PC-3 (cell line): ENCODE measurements at regions not wholly inside any gene's neighbourhood (a gene's known extent, or its start where the extent isn't known, plus 50 kb on each side); places are given as distances from the start of the nearest gene placed in this dataset.

ENCODE experiments used
- ATAC-seq: fragments of 200-7000 bp; cut with Tn5 transposase; 2 replicates; pipeline ENCODE4 v1.9.1; 2020; ENCODE audit warnings: mild to moderate bottlenecking, moderate library complexity
- BruUV-seq: library from RNA; stranded (reverse); fragments of 400-500 nt; replicated peaks from 2 replicates; lab custom pipeline; 2021; lab: Mats Ljungman, UMichigan
- CTCF ChIA-PET: fragments of 300-600 bp; sonication (Branson Sonifier 250); formaldehyde crosslinking; loops from one replicate; lab custom pipeline; 2022; ENCODE audit warnings: antibody characterized with exemption; lab: Charles Lee
- POLR2A ChIA-PET: fragments of 300-600 bp; sonication (Branson Sonifier 250); formaldehyde crosslinking; loops from one replicate; lab custom pipeline; 2022; ENCODE audit warnings: antibody characterized with exemption; ENCODE audit not compliant: unreplicated experiment; lab: Charles Lee
- DNase-seq: peaks from one replicate; pipeline ENCODE4 v3.0.0-alpha.2; 2015
- H2AFZ ChIP-seq: fragments of 300-600 bp; sonication (generic); 2 replicates; pipeline ENCODE4 v1.6.0; 2016; ENCODE audit warnings: antibody characterized with exemption, low read length
- H3F3A ChIP-seq: fragments of 300-600 bp; sonication (generic); one replicate; pipeline ENCODE4 v1.6.0; 2017; ENCODE audit warnings: antibody characterized with exemption, low read length, control low read depth, mild to moderate bottlenecking; ENCODE audit not compliant: unreplicated experiment
- H3K27ac ChIP-seq: fragments of 300-600 bp; sonication (generic); 2 replicates; pipeline ENCODE4 v1.5.1; 2016; ENCODE audit warnings: mild to moderate bottlenecking, low read length
- H3K27me3 ChIP-seq: fragments of 300-600 bp; sonication (generic); 2 replicates; pipeline ENCODE4 v1.6.1; 2016; ENCODE audit warnings: low read length, mixed read lengths
- H3K36me3 ChIP-seq: fragments of 300-600 bp; sonication (generic); 2 replicates; pipeline ENCODE4 v1.6.1; 2016; ENCODE audit warnings: low read depth, mixed run types, low read length, mixed read lengths
- H3K4me1 ChIP-seq: fragments of 300-600 bp; sonication (generic); 2 replicates; pipeline ENCODE4 v1.5.1; 2016; ENCODE audit warnings: low read length; ENCODE audit not compliant: insufficient read depth
- H3K4me2 ChIP-seq: fragments of 300-600 bp; sonication (generic); 2 replicates; pipeline ENCODE4 v1.6.0; 2016; ENCODE audit warnings: low read length
- H3K4me3 ChIP-seq: fragments of 300-600 bp; sonication (generic); 2 replicates; pipeline ENCODE4 v1.5.1; 2016; ENCODE audit warnings: mild to moderate bottlenecking, low read length, mixed read lengths
- H3K79me2 ChIP-seq: fragments of 300-600 bp; sonication (generic); 2 replicates; pipeline ENCODE4 v1.6.1; 2017; ENCODE audit warnings: low read length, mixed read lengths
- H3K9ac ChIP-seq: fragments of 300-600 bp; sonication (generic); 2 replicates; pipeline ENCODE4 v1.6.0; 2016; ENCODE audit warnings: mild to moderate bottlenecking, low read length
- H3K9me2 ChIP-seq: fragments of 300-600 bp; sonication (generic); replicated peaks from 2 replicates; pipeline ENCODE4 v1.6.1; 2016; ENCODE audit warnings: mixed run types, low read length, mixed read lengths
- H3K9me3 ChIP-seq: fragments of 300-600 bp; sonication (generic); 2 replicates; pipeline ENCODE4 v1.6.1; 2016; ENCODE audit warnings: low read length, mixed read lengths
- H4K20me1 ChIP-seq: fragments of 300-600 bp; sonication (generic); 2 replicates; pipeline ENCODE4 v1.6.1; 2016; ENCODE audit warnings: low read length, mixed read lengths
- CTCF ChIP-seq: fragments of 300-600 bp; sonication (generic); conservative IDR thresholded peaks from 2 replicates; pipeline ENCODE4 v1.5.1; 2017; ENCODE audit warnings: antibody characterized with exemption, low read depth, mild to moderate bottlenecking, low read length
- EZH2 ChIP-seq: fragments of 300-600 bp; sonication (generic); IDR thresholded peaks from one replicate; pipeline ENCODE4 v1.6.1; 2017; ENCODE audit warnings: antibody characterized with exemption, mild to moderate bottlenecking, low read length; ENCODE audit not compliant: unreplicated experiment
- EZH2phosphoT487 ChIP-seq: fragments of 300-600 bp; sonication (generic); IDR thresholded peaks from 2 replicates; pipeline ENCODE4 v1.6.1; 2018; ENCODE audit warnings: mild to moderate bottlenecking, antibody characterized with exemption, low read length, borderline replicate concordance
- intact Hi-C: fragments of 100-400 bp; cut with micrococcal nuclease; formaldehyde crosslinking; loops from 2 replicates; pipeline ENCODE4 v1.9.0; 2023

DNA sequence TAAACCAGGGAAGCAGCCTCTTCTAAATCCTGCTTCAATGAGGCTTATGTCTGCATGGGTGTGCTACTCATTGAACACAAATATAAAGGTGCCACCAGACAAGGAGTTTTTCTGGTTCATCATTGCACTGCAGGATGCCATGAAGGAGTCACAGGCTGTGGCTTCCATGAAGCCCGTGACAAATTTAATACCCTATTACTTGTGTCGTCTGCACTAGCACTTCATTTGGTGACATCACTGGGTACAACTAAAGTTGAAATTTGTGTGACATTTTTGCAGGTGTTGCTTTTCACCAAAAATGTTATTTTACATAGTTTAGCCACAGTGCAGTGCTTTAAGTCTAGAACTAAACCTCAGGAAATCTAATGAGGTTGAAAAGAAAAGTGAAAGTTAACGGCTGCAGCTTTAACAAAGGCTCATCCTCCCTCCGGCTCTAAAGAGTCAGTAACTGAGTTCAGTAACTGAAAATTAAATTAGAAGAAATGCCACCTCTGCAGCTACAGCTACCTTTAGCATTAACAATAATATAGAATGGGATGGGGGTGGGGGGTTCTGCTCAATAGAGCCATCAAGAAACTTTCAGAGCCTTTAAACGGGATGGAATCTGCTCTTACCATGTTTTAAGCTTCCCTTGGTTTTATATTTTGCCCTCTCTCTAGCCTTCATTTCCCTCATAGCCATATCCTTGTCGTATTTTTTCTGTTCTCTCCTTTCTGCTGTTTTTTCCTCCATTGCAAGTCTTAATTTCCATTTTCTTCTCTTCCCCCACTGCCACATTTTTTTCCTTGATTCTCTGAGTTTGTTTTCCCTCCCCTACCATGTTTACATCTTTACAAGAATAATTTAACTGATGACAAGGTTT is 233.8 kb upstream of the TMEM161B start:
- Histone ChIP-seq H3K79me2 (no peaks in the 10 kb centered on the region), H3K4me3 (peak overlapping the region; percentile 68), H4K20me1 (no peaks in the 10 kb centered on the region), H3K9me3 (no peaks in the 10 kb centered on the region), H3K4me1 (0 out of 2 replicates have a peak, but pooled peaks cover 8% of the 10 kb centered on the region), H3K9ac (0 out of 2 replicates have a peak overlapping the region, but pooled peaks have one; percentile 13), H3K27me3 (no peaks in the 10 kb centered on the region), H3K27ac (no peak overlapping the region), H3K9me2 (no peaks in the 10 kb centered on the region), H3K4me2 (peak overlapping the region; percentile 84), H2AFZ (peak overlapping the region; percentile 83), H3K36me3 (no peaks in the 10 kb centered on the region), H3F3A (no peaks in the 10 kb centered on the region)
- TF ChIP-seq CTCF (no peak), EZH2 (no peak), EZH2phosphoT487 (no peak)
- ChIA-PET CTCF (interaction anchor here (0.6 kb wide), 1 partner anchor 182 kb away, joined by 3 read pairs; no protein-coding TSS in a partner anchor), POLR2A (interaction anchor here (0.6 kb wide), 1 partner anchor 158 kb away, joined by 6 read pairs; no protein-coding TSS in a partner anchor)
- intact Hi-C loops: no loop called here
- DNase-seq (no peak), ATAC-seq (peak; percentile 72)
- BruUV-seq: no TSS peak

GRCh38 chr5:88495810-88496209 is 227.2 kb upstream of the TMEM161B start:
- no peaks in the 10 kb centered on the region for H3K9me2 ChIP-seq
- no peaks in the 10 kb centered on the region for H3K36me3 ChIP-seq

More at GRCh38 chr5:88495810-88496209, 227.2 kb upstream of the TMEM161B start:
- ChIA-PET CTCF (no interaction called here), POLR2A (no interaction called here)
- Histone ChIP-seq H3K4me1 (no peaks in the 10 kb centered on the region), H4K20me1 (no peaks in the 10 kb centered on the region), H3K79me2 (no peaks in the 10 kb centered on the region), H2AFZ (no peak overlapping the region), H3K4me2 (no peak overlapping the region), H3K9ac (no peak overlapping the region), H3F3A (no peaks in the 10 kb centered on the region), H3K27ac (no peak overlapping the region), H3K27me3 (no peaks in the 10 kb centered on the region), H3K9me3 (no peaks in the 10 kb centered on the region), H3K4me3 (no peak overlapping the region)
- DNase-seq: no peak
- TF ChIP-seq EZH2 (no peak), CTCF (no peak), EZH2phosphoT487 (no peak)
- peak; percentile 24; the same call in 1 of the 2 replicates for ATAC-seq
- no TSS peak for BruUV-seq
- intact Hi-C loops: no loop called here
